NCI-H748 (cell line): ENCODE measurements at regions not wholly inside any gene's neighbourhood (a gene's known extent, or its start where the extent isn't known, plus 50 kb on each side); places are given as distances from the start of the nearest gene placed in this dataset.
A peak's percentile ranks its signal among the peaks of the same experiment; 100 is the strongest.

Experiments used
- DNase-seq: peaks from one replicate; lab custom pipeline; 2025; ENCODE audit not compliant: unreplicated experiment; lab: John Stamatoyannopoulos, UW

DNA sequence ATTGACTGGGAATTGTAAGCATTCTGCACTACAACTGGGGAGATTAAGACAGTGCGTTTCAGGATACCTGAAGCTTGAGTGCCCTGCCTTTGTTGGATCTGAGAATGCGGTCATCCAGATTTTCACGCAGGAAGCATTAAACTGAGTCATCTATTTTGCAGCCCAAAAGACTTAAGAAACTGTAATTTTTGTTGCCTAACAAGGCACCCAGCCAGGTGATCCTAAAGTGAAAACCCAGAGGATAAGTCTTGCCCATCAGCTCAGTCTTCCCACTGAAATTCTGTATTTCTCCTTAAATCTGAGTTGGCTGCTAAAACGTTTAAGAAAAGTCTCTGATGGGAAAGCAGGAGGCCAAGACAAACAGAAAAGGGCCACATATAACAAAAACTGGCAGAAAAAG lies 242.5 kb upstream of the TMCO5A start:
- DNase-seq, result no peak

DNA sequence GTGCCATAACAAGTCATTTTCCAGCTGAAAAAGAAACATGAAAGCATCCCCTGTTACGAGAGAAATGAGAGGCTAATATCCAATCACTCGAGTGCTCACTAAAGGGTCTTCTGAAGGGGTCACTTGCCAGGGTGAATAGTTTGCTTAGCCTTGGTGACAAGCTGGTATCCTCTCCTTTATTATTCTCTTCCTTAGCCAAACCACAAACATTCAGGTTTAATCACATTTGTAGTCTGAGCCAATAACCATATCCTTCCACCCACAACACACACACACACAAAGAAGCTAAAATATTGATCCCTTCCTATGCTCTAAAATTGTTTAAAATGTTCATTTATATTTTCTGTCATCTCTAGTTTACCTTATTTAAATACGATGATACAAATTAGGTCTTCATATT lies 240.5 kb upstream of the TMCO5A start:
- DNase-seq, result no peak

DNA sequence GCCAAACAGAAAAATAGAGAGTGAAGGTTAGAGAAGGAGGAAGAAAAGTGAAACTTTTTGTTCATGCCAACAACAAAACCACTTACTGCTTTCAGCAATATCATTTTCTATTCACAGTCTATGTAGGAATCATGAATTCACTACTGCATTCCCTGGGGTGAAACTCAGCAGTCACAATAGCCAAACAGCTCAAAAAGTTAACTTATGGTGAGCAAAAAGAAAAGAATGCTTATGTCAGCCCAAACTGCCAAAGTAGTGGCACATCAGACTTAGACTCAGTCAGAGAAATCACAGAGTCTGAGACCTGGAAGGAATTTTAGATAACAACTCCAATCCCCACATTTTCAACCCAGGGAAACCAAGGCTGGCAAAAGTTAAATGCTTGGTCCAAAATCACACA lies 238.7 kb upstream of the TMCO5A start:
- DNase-seq, result no peak

DNA sequence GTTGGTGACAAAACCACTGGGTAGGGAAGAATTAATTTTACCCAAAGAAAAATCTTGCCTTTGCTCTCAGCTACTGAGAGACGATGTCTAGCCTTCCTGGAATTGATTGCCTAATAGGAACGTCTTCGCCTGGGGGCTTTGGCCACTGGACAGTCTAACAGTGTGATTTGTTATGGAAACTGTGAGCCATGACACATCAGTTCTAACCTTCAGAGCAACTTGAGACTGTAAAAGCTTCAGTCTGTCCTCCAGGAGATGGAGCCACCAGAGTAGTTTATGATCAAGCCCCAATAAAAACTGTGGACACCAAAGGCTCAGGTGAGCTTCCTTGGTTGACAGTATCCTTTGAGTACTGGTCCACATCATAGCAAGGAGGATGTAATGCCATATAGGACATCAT lies 235.8 kb upstream of the TMCO5A start:
- DNase-seq, result no peak

DNA sequence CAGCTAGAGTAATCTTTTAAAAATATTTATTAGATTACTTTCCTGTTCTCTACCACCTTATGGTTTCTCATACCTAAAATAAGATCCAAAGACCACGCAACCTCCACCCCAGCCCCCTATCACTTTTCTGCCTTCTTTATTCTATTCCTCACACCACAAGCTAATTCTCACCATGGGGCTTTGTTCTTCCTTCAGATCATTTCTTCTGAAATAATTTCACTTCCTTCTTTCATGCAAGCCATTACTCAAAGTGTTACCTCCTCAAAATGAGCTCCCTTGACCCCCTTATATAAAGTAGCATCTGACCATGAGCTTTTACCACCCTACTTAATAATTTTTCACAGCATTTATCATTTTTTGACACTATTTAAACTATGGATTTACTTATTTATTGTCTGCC lies 233.2 kb upstream of the TMCO5A start:
- no peak for DNase-seq

DNA sequence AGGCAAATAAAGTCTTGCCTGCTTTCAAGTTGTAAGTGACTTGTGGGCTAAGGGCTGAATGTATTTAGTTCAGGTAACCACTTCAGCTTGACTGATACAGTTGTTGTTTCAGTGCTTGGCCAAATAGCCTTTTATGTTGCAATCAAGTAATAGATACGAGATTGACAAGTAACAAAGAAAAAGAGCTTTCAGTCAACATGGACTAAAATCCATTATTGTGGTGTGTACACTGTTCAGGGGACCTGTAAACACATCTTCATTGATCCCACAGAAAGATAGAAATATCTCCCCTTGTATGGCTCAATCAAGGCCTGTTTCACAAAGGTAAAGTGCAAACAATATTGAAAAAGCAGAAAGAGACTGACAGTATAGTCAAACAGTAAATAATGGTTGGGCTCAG lies 224.8 kb upstream of the TMCO5A start:
- no peak for DNase-seq

DNA sequence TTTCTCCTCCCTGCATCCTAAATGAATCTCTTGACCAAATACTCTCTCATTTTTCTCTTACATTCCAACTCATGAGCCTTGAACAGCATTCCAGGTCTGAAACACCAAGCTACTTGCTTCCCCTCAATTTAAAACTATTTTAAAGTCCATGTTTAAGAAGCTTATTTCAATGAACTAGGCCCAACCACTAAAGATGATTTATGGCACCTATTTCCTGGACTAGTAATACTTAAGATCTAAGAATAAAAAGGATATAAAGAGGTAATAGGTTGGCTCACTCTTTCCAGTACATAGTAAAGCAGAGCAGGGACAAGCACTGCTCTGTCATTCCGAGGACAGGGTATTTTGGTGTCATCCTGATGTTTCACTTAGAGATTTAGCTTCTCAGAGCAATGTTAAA lies 219.3 kb upstream of the TMCO5A start:
- no peak for DNase-seq

DNA sequence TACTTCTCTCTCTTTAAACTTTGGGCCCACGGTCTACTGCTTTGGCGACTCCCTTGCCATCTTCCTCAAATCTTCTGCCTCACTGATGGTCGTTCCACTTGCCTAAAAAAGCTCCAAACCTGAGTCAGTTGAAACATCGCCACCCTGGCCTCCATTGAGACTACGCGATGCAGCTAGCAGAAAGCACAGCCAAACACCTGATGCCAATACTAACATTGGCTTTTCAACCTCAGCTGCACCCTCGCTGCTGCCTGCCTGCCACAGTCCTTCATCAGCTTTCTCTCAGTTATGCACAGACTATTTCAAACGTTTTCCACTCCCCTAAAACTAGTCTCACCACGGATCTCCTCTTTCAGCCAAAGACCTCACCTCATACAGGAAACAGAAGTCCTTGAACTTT lies 214.2 kb upstream of the TMCO5A start:
- no peak for DNase-seq

DNA sequence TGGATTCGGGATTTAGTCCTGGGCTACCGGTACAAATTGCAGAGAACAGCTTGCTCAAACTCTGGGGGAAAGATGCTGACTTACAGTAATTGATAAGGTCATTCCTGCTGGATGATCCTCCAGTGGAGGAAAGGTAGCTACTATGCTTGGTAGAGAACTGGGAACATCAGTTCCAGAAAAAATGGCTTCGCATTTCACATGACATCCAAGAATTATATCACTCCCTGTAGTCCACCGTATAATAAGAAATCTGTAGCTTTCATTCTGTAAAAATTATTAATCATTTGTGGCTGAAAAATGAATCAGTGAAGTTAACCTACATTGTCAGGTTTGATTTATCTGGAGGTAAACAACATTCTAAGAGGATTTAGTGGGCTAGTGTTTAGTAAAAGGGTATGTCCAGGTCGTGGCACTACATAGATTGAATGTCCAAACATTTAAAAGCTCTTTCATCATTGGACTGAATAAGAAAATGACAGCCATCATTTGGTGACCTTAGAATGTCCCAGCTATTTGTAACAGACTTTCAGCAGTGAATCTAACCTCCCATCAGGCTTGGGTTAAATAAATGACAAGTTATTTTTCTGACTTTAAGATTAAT lies 203.2 kb upstream of the TMCO5A start:
- DNase-seq, result no peak

DNA sequence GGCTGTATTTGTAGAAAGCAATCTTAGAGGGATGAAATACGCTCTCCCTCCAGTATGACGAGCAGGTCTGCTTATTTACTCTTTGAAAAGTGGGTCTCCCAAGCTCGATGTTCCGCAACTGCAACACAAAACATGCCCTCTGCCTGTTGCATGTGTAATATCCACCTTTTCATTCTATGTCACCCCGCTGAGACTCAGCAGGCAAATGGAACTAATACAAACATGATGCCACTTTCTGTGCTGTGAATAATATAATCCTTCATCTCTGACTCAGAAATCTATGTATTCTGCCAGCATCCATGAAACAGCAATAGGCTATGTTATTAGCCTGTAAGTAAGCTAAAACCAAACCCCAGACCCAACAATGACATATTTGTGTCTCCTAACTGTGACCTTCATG lies 200.8 kb upstream of the TMCO5A start:
- no peak for DNase-seq

DNA sequence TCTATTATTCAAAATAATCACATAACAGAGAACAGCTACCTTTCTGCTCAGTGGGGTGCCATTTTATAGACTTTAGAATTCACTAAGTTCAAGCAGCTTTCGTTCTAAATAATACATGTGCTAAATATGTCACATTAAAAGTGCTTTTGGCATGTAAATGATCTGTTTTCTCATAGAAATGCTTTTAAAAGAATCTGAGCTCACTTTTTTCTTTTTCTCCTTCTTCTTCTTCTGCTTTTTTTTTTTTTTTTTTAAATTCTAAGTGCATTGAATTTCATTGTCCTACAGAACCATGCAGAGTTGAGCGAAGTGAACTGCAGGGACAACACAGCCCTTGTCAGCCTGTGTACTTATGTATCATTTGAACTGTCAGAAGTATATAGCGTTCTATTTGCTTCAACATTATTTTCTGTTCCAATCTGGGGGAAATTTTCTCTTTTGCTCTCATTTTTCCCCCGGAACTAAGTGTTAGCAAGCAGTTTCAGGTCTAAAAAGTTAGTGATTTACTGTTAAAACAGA lies 193.8 kb upstream of the TMCO5A start:
- DNase-seq, result no peak

DNA sequence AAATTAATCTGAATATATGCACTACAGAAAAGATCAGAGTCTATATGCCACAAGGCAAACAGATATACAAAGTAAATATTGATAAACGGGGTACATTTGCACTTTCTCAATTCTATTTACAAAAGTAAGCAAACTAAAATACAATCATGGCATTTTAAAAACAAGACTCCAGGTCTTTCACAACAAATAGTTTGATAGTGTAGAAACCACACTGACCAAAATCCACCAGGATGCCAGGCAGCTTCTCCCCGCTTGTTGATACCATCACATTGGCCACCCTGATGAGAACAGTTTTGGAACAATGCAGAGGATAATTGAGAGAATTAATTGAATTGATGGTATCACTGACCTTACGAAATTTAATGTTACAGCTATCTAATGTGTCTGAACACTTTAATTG lies 190.6 kb upstream of the TMCO5A start:
- DNase-seq, result no peak

DNA sequence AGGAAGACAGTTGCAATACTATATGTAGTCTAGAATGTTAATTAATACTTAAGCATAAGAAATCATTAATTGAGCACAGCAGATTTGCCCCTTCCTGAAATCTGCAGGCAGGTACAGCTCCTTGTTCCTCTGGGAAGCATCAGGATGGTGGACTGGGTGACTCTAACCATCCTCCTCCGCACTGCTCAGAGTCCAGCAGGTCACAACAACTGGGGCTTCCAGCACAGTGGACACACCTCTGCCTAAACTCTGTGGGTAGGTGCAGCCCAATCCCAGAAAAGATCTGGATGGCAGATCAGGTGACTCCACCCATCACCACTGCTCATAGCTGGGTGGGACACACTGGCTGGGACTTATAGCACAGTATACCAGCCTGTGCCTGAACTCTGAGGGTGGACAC lies 189.9 kb upstream of the TMCO5A start:
- no peak for DNase-seq

DNA sequence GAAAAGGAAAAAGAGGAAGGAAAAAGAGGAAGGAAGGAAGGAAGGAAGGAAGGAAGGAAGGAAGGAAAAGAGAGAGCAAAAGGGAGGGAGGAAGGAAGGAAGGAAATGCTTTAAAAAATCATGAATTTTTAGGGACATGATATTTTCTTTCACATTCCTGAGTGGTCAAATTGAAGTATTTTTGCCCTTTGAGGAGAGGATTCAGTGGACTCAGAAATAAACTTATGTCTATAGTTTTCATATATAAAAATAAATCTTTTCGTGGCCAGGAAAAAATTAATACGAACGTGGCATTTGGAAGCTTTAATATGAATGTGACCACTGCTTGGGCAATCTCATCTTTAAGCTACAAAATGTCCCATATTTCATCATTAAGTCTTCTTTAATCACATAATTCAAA lies 183.0 kb upstream of the TMCO5A start:
- DNase-seq, result no peak

DNA sequence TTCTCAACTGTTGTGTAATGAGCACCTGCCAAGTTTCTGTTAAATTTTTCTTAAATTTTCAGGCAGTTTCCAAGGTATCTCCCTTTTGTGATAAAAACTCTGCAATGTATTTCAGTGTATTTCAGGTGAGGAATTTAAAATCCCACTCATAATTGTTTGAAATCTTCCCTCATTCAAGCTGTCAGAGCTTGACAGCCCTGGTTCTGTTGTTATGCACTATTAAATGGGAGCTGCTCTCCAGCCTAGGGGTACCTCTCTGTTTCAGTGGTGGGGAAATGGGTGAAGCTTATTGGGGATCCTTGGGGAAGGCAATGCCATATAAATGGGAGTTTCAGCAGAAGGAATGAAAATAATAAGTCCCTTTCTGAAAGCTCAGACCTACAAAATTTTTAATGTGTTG lies 178.0 kb upstream of the TMCO5A start:
- DNase-seq, result no peak

DNA sequence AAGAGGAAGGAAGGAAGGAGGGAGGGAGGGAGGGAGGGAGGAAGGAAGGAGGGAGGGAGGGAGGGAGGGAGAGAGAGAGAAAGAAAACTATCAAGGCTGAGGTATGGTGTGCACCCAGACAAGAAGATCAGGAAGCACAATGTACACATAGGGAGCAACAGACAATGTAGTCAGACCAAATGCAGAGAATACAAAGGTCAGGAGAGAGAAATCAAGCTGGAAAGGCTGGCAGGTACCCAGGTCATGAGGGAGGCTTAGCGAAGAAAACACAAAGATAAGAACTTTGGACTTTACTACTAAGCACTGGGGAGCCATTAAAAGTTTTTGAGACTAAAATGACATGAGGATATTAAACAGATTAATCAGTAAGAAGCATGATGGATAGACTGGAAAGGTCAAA lies 176.0 kb upstream of the TMCO5A start:
- DNase-seq, result no peak

DNA sequence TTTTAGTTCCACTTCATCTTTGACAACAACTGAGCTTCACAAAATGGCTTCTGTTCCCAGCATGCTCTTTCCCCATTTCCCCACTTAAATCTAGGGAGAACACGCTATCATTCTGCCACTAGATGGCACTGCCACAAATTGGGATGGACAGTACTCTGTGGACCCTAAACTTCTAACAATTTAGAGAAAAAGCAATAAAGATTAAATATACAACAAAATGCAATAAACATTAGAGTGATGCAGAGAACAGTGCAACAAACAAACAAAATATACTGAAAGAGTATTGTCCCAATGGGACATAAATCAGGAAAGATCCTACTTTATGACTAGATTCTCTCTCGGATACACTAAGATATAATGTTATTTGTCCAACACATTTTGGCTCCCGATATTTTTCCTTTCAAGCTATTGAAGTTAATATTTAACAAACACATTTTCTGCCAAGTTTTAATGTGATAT lies 169.7 kb upstream of the TMCO5A start:
- peak; percentile 16 for DNase-seq

DNA sequence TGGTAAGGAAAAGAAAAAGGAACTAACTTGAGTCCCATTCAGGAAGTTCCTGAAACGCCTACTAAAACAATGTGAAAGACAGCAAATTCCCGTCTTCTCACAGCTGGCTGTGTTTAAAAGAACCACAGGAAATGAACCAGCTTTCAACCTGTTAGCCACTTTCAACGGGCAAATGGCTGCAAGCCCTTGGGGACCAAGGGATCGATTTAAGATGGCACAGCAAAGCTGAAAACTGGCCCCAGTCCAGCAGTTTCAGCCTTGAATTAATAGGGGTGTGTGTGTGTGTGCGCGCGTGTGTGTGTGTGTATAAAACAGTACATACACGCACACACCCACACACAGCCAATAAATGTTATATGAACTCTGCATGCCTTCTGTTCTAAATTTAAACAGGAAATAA lies 168.7 kb upstream of the TMCO5A start:
- no peak for DNase-seq

DNA sequence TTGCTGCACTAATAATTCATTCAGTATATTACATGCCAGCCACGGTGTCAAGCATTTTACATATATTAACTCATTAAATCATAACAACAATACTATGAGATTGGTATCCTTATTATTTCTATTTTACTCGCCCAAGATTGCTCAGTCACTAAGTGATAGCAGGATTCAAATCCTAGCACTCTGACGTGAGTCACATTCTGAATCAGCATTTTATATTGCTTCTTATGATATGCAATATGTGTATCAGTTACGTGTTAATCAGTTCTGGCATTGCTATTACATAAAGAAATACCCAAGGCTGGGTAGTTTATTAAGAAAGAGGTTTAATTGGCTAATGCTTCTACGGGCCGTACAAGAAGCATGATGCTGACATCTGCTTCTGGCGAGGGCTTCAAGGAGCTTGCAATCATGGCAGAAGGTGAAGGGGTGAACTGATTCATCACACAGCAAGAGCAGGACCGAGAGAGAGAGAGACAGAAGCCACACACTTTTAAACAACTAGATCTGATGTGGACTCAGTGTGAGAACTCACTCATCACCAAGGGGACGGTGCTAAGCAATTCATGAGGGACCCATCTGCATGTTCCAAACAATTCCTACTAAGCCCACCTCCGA lies 166.5 kb upstream of the TMCO5A start:
- no peak for DNase-seq

DNA sequence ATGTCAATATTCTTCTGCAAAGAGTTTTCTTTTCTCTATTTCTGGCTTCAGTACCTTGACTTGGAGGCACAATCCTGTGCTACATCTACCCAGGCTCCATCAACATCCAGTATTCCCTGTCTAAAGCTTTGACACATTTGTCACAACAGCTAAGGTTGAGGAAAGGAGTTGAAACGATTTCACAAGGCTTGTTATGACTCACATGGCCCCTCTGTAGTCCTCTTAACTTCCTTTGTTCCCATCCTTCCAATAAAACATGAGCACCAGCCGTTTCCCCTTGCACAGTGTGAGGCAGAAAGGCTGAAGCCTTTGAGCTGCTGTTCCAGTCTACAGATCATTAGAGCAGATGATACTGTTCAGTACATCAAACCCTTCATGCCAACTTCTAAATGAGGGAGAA lies 163.0 kb upstream of the TMCO5A start:
- no peak for DNase-seq

DNA sequence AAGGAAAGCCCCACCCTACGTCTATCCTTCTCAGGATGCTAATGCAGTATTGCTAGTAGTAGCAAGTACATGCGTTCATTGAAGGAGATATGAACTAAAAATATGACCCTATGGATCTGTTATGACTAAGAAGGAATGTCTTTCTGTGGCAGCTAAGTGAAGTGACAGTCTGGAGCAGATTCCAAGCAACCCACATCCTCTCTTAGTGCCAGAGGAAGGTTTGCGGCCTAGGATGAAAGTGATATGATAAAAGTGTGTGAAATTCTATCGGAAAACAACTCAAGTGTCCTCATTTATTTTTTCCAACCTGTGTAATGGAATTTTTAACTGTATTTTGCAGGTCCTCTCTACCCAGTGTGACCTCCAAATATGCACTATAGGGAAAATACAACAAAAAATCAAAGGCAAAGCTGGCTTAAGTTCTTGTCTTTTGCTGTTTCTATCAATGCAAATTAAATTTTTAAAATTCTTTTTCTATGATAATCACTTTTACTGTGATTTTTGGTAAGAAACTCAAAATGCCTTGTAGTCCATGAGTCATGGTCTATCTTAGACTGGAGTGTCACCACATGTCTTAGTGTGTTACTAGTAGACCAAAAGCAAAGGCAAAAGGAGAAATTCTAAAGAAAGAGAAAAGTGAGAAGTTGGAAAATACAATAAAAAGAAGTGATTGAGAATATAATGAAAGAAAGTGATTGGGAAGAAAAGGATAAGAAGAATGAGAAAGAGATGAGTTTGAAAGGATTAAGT lies 161.2 kb upstream of the TMCO5A start:
- DNase-seq, result no peak

DNA sequence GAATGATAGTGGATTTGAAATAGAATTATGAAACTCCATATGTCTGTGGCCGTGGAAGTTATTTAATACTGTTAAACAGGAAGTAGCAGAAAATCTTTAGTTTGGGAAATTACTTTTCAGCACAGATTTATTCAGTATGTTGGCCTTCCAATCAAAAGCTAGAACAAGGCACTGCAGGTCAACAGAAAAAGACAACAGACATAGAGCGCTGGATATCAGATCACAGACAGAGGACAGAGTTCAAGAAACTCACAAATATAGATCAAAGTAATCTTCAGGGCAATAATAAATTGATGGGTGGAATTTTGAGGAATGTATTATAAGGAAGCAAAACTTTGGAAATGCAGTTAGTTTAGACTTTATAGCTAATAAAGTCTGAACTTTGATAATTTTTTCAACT lies 159.5 kb upstream of the TMCO5A start:
- DNase-seq, result no peak
